ENCODE measurements at regions not wholly inside any gene's neighbourhood (a gene's known extent, or its start where the extent isn't known, plus 50 kb on each side); places are given as distances from the start of the nearest gene placed in this dataset.

DNA sequence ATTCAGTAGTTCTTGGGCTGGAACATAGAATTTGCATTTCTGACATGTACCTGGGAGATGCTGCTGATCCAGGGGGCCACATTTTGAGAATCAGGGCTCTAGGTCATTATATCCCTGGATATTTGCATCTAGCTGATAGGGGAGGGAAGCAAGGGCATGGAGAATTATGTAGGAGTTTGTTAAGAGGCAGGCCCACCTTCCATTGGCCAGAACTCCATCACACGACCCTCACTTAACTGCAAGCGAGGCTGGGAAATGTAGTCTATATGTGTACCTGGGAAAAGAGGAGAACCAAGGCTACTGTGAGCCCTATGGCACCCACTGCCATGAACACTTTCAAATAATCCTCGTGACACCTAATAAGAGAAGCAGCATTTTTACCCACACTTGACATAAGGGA, 657.6 kb downstream of the MED13L start:
- no peaks in the 10 kb centered on the region for H3K36me3 ChIP-seq (ENCODE audit: control insufficient read depth, insufficient read depth, low read length)
- no peak for FAIRE-seq

GRCh38 chr12:115619061-115619460, 658.4 kb downstream of the MED13L start:
- H3K27ac ChIP-seq (ENCODE audit: extremely low read depth, low read depth, low read length), result no peak overlapping the region
- CTCF ChIA-PET (ENCODE audit: low intra/inter-chr PET ratio), result no interaction called here
- TF ChIP-seq NFYB (IDR thresholded peaks at IDR 0.05; ENCODE audit: extremely low read depth, insufficient read length), result no peak
- TF ChIP-seq TEAD2 (tag; IDR thresholded peaks at IDR 0.05), result no peak
- TF ChIP-seq, protein P1, sequence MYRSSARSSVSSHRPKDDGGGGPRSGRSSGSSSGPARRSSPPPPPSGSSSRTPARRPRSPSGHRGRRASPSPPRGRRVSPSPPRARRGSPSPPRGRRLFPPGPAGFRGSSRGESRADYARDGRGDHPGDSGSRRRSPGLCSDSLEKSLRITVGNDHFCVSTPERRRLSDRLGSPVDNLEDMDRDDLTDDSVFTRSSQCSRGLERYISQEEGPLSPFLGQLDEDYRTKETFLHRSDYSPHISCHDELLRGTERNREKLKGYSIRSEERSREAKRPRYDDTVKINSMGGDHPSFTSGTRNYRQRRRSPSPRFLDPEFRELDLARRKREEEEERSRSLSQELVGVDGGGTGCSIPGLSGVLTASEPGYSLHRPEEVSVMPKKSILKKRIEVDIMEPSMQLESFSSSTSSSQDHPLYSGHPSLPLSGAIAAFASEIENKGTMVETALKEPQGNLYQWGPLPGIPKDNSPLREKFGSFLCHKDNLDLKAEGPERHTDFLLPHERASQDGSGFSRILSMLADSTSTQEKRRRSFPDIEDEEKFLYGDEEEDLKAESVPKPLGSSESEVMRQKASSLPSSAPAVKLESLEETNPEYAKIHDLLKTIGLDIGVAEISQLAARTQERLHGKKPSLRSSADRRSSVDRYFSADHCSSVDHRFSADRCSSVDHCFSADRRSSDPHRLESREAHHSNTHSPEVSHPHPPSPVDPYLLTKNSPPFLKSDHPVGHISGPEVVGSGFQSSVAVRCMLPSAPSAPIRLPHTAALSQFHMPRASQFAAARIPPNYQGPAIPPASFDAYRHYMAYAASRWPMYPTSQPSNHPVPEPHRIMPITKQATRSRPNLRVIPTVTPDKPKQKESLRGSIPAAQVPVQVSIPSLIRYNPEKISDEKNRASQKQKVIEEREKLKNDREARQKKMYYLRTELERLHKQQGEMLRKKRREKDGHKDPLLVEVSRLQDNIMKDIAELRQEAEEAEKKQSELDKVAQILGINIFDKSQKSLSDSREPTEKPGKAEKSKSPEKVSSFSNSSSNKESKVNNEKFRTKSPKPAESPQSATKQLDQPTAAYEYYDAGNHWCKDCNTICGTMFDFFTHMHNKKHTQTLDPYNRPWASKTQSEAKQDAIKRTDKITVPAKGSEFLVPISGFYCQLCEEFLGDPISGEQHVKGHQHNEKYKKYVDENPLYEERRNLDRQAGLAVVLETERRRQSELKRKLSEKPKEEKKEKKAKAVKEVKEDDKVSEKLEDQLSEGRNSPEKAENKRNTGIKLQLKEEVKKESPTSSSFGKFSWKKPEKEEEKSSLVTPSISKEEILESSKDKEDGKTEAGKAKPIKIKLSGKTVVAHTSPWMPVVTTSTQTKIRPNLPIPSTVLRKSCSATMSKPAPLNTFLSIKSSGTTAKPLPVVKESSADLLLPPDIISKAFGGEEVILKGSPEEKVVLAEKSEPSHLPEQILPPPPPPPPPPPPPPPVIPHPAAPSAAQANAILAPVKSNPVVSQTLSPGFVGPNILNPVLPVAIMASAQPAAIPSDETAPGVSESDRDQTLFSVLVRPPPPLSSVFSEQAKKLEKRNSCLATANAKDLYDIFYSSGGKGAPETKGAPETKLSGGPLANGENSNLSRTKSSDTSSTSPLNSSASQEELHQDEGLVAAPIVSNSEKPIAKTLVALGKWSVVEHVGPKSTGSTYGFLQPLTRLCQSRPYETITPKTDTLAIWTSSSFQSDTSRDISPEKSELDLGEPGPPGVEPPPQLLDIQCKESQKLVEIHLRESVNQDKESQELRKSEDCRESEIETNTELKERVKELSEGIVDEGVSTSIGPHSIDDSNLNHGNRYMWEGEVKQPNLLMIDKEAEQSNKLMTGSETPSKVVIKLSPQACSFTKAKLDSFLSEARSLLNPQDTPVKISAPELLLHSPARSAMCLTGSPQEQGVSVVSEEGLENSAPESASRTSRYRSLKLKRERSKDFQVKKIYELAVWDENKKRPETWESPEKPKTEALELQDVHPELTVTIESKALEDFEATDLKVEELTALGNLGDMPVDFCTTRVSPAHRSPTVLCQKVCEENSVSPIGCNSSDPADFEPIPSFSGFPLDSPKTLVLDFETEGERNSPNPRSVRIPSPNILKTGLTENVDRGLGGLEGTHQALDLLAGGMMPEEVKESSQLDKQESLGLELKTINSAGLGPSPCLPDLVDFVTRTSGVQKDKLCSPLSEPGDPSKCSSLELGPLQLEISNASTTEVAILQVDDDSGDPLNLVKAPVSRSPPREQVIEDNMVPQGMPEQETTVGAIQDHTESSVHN (IDR thresholded peaks at IDR 0.05; ENCODE audit: borderline replicate concordance in 1 of 2, low read depth in 1 of 2), result no peak
- TF ChIP-seq NONO (IDR thresholded peaks at IDR 0.05; ENCODE audit: low read depth in 2 of 2, low read length in 1 of 2), result no peak
- TF ChIP-seq SRSF9 (IDR thresholded peaks at IDR 0.05; ENCODE audit: borderline replicate concordance, low read depth, low read length), result no peak

More for the DNA sequence above, 657.6 kb downstream of the MED13L start:
- no peaks in the 10 kb centered on the region for H3K9me1 ChIP-seq (ENCODE audit: control insufficient read depth, insufficient read depth, low read length)
- intact Hi-C loops (cut with micrococcal nuclease), result no loop called here
- BruUV-seq (replicated peaks), result no TSS peak
- no peak overlapping the region for H2AFZ ChIP-seq (ENCODE audit: low read depth, low read length)
- H3K4me3 ChIP-seq, result no peak overlapping the region
- ChIA-PET CTCF (ENCODE audit: low intra/inter-chr PET ratio) (no interaction called here), POLR2A (interaction anchor here (0.6 kb wide), 1 partner anchor 73 kb away, joined by 3 read pairs; no protein-coding TSS in a partner anchor)
- ATAC-seq (no peak), DNase-seq (ENCODE audit: extremely low read depth in 1 of 4, low spot score in 3 of 4) (no peak)
- no peak overlapping the region for H3K4me2 ChIP-seq (ENCODE audit: insufficient read depth, low read length)
- no peaks in the 10 kb centered on the region for H3K79me2 ChIP-seq (ENCODE audit: control insufficient read depth, insufficient read depth, low read length)
- no peaks in the 10 kb centered on the region; a peak in 1 of 5 replicates for H3K27me3 ChIP-seq (ENCODE audit: control insufficient read depth in 2 of 2, insufficient read depth in 2 of 2, low read length in 2 of 2)
- H3K27ac ChIP-seq (ENCODE audit: extremely low read depth, low read depth, low read length), result no peak overlapping the region
- no peaks in the 10 kb centered on the region for H4K20me1 ChIP-seq (replicated peaks; ENCODE audit: control insufficient read depth, insufficient read depth, low read length)
- no peak for TF ChIP-seq FOXJ2 (tag; IDR thresholded peaks at IDR 0.05)
- no peak for TF ChIP-seq SP2 (IDR thresholded peaks at IDR 0.05; ENCODE audit: extremely low read depth, low read depth, low read length, poor library complexity, severe bottlenecking)
- no peak for TF ChIP-seq SOX6 (IDR thresholded peaks at IDR 0.05)
- H3K9me3 ChIP-seq (replicated peaks; ENCODE audit: control insufficient read depth, insufficient read depth, low read depth, low read length), result no peaks in the 10 kb centered on the region
- H3K9ac ChIP-seq (ENCODE audit: insufficient read depth in 1 of 2, low read depth in 2 of 2, low read length in 2 of 2), result no peak overlapping the region
- H3K4me1 ChIP-seq (replicated peaks in 1 of 2; ENCODE audit: control insufficient read depth in 2 of 2, insufficient read depth in 2 of 2, low read length in 2 of 2), result no peaks in the 10 kb centered on the region
- 5% methylated on average over 3 of the region's 3 CpGs for WGBS (ENCODE audit: insufficient coverage, low coverage, missing lambda C conversion rate)
- in situ Hi-C loops (cut with MboI), result no loop called here

More at GRCh38 chr12:115619061-115619460, 658.4 kb downstream of the MED13L start:
- no peak overlapping the region for H3K4me3 ChIP-seq
- no peaks in the 10 kb centered on the region for H4K20me1 ChIP-seq (replicated peaks; ENCODE audit: control insufficient read depth, insufficient read depth, low read length)
- H3K4me1 ChIP-seq (replicated peaks in 1 of 2; ENCODE audit: control insufficient read depth in 2 of 2, insufficient read depth in 2 of 2, low read length in 2 of 2), result no peaks in the 10 kb centered on the region
- no peaks in the 10 kb centered on the region for H3K36me3 ChIP-seq (ENCODE audit: control insufficient read depth, insufficient read depth, low read length)
- FAIRE-seq (no peak), ATAC-seq (no peak), DNase-seq (ENCODE audit: extremely low read depth in 1 of 4, low spot score in 3 of 4) (no peak)
- no peaks in the 10 kb centered on the region for H3K9me1 ChIP-seq (ENCODE audit: control insufficient read depth, insufficient read depth, low read length)
- POLR2A ChIA-PET, result interaction anchor here (0.5 kb wide), 1 partner anchor 504 kb away, joined by 3 read pairs; no protein-coding TSS in a partner anchor
- H2AFZ ChIP-seq (ENCODE audit: low read depth, low read length), result no peak overlapping the region
- H3K27me3 ChIP-seq (ENCODE audit: control insufficient read depth in 2 of 2, insufficient read depth in 2 of 2, low read length in 2 of 2), result no peaks in the 10 kb centered on the region; a peak in 1 of 5 replicates
- no peaks in the 10 kb centered on the region for H3K79me2 ChIP-seq (ENCODE audit: control insufficient read depth, insufficient read depth, low read length)
- intact Hi-C loops (cut with micrococcal nuclease) (no loop called here), in situ Hi-C loops (cut with MboI) (no loop called here)
- WGBS (ENCODE audit: insufficient coverage, low coverage, missing lambda C conversion rate), result 0% methylated on average over 5 of the region's 6 CpGs
- no TSS peak for BruUV-seq (replicated peaks)
- H3K9me3 ChIP-seq (replicated peaks; ENCODE audit: control insufficient read depth, insufficient read depth, low read depth, low read length), result no peaks in the 10 kb centered on the region
- no peak overlapping the region for H3K4me2 ChIP-seq (ENCODE audit: insufficient read depth, low read length)
- no peak overlapping the region for H3K9ac ChIP-seq (ENCODE audit: insufficient read depth in 1 of 2, low read depth in 2 of 2, low read length in 2 of 2)

All from K562 (cell line).